DMS153 treated with DMSO at 0.1 percent for 48 hours (cell line): ENCODE measurements at regions not wholly inside any gene's neighbourhood (a gene's known extent, or its start where the extent isn't known, plus 50 kb on each side); places are given as distances from the start of the nearest gene placed in this dataset.

Experiments used
- DNase-seq: peaks from one replicate; lab custom pipeline; 2025; ENCODE audit not compliant: unreplicated experiment; lab: John Stamatoyannopoulos, UW

DNA sequence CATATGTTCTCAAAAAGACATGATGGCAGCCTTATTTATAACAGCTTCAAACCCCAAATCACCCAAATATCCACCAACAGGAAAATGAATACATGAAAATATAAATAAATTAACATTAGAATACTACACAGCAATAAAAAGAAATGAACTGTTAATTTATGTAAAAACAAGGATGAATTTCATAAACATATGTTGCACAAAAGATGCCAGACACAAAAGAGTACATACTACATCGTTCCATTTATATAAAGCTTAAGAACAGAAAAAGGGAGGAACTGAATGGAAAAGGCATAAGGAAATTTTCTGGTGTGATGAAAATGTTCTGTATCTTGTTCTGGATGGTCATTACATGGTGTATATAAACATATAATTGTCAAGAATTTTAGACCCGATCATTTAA is 69.9 kb upstream of the TUSC7 start:
- DNase-seq, result no peak

DNA sequence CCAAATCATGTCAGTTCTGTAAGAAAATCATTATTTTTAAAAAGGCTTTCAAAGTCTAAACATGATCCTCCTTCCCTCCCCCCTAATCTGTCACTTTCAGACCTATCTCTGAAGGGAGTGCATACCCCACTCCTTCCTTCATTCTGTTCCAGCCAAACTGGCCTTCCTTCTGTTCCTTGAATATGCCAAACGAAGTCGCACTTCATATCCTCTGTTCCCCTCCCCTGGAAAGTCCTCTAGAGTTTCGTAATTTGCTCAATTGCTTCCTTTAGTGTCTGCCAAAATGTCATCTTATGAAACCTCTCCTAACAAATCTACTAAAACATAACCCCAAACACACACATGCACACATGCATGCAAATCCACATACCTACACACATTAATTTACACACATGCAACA is 69.5 kb upstream of the TUSC7 start:
- DNase-seq, result no peak

GRCh38 chr3:116643001-116643400 is 66.6 kb upstream of the TUSC7 start:
- DNase-seq, result no peak

GRCh38 chr3:116647996-116648395 is 61.6 kb upstream of the TUSC7 start:
- DNase-seq, result no peak
